GM12878 (cell line): ENCODE measurements at regions not wholly inside any gene's neighbourhood (a gene's known extent, or its start where the extent isn't known, plus 50 kb on each side); places are given as distances from the start of the nearest gene placed in this dataset.

Experiments used
- ATAC-seq: fragments of 200-7000 bp; cut with Tn5 transposase; 3 replicates; pipeline ENCODE4 v1.9.1; 2020; ENCODE audit warnings: mild to moderate bottlenecking, moderate library complexity
- BruUV-seq: library from RNA; stranded (reverse); fragments of 400-500 nt; replicated peaks from 2 replicates; lab custom pipeline; 2021; lab: Mats Ljungman, UMichigan
- CTCF ChIA-PET: fragments of 300-600 bp; sonication (Branson Sonifier 250); formaldehyde crosslinking; extraction: SDS; loops from one replicate; lab custom pipeline; 2021; ENCODE audit warnings: inconsistent platforms; lab: Yijun Ruan, JAX
- POLR2A ChIA-PET: fragments of 350-600 bp; formaldehyde crosslinking; extraction: SDS; loops from one replicate; lab custom pipeline; 2021; ENCODE audit warnings: inconsistent platforms; lab: Charles Lee
- RAD21 ChIA-PET: fragments of 300-600 bp; sonication (Branson Sonifier 250); formaldehyde crosslinking; loops from one replicate; lab custom pipeline; 2023; ENCODE audit warnings: antibody characterized with exemption; ENCODE audit not compliant: unreplicated experiment; lab: Charles Lee
- SMC1A ChIA-PET: fragments of 300-600 bp; sonication (Branson Sonifier 250); formaldehyde crosslinking; loops from one replicate; lab custom pipeline; 2023; ENCODE audit not compliant: unreplicated experiment, uncharacterized antibody; lab: Charles Lee
- DNase-seq: peaks from one replicate; pipeline ENCODE4 v3.0.0-alpha.2; 2011; ENCODE audit warnings: low read depth, low spot score
- FAIRE-seq: peaks from 3 replicates; lab custom pipeline; 2011; peaks lifted over from hg19 to GRCh38; lab: Jason Lieb, UNC
- H2AFZ ChIP-seq: 2 replicates; pipeline ENCODE4 v1.6.0; 2011; ENCODE audit warnings: low read depth, low read length, control low read depth; ENCODE audit not compliant: control insufficient read depth
- H3K27ac ChIP-seq: 2 replicates; pipeline ENCODE4 v1.5.1; 2011; ENCODE audit warnings: control low read depth; ENCODE audit not compliant: control insufficient read depth, insufficient read depth
- H3K27me3 ChIP-seq, 2 experiments: replicated peaks in 1 of 2; 2 replicates each; pipeline versions ENCODE4 v1.6.0 to v1.6.1; 2011; ENCODE audit warnings: low read length in 1 of 2; ENCODE audit not compliant: control insufficient read depth in 2 of 2, insufficient read depth in 2 of 2
- H3K36me3 ChIP-seq, 2 experiments: 2 replicates each; pipeline ENCODE4 v1.5.1; 2011; ENCODE audit warnings: low read length in 1 of 2; ENCODE audit not compliant: control insufficient read depth in 2 of 2, insufficient read depth in 2 of 2
- H3K4me1 ChIP-seq: 2 replicates; pipeline ENCODE4 v1.6.1; 2011; ENCODE audit warnings: mild to moderate bottlenecking, low read length, moderate library complexity, mixed read lengths; ENCODE audit not compliant: control insufficient read depth, insufficient read depth
- H3K4me2 ChIP-seq: 2 replicates; pipeline ENCODE4 v1.6.0; 2011; ENCODE audit warnings: control low read depth; ENCODE audit not compliant: control insufficient read depth, insufficient read depth
- H3K4me3 ChIP-seq: fragments of 200-600 bp; sonication (generic); 2 replicates; pipeline ENCODE4 v1.5.1; 2016
- H3K79me2 ChIP-seq: 2 replicates; pipeline ENCODE4 v1.6.0; 2011; ENCODE audit warnings: low read length; ENCODE audit not compliant: control insufficient read depth, insufficient read depth
- H3K9ac ChIP-seq: 2 replicates; pipeline ENCODE4 v1.8.0; 2011; ENCODE audit warnings: low read length, control low read depth, mixed read lengths; ENCODE audit not compliant: control insufficient read depth, insufficient read depth
- H3K9me3 ChIP-seq: replicated peaks from 3 replicates; pipeline ENCODE4 v1.5.1; 2011; ENCODE audit warnings: mild to moderate bottlenecking, low read length; ENCODE audit not compliant: control insufficient read depth, insufficient read depth
- H4K20me1 ChIP-seq: 2 replicates; pipeline ENCODE4 v1.6.0; 2011; ENCODE audit not compliant: control insufficient read depth, insufficient read depth
- BACH1 ChIP-seq: fragments of 450-650 bp; IDR thresholded peaks from 2 replicates; pipeline ENCODE4 v1.6.1; 2017; ENCODE audit warnings: mild to moderate bottlenecking, borderline replicate concordance
- BMI1 ChIP-seq: fragments of 450-650 bp; IDR thresholded peaks from 2 replicates; pipeline ENCODE4 v1.6.1; 2016; ENCODE audit warnings: mild to moderate bottlenecking, moderate library complexity, borderline replicate concordance
- GATAD2B ChIP-seq: fragments of 450-650 bp; conservative IDR thresholded peaks from 2 replicates; pipeline ENCODE4 v1.6.1; 2017; ENCODE audit warnings: low read depth, mild to moderate bottlenecking, moderate library complexity
- HDAC2 ChIP-seq: fragments of 200-600 bp; sonication (generic); IDR thresholded peaks from 2 replicates; pipeline ENCODE4 v1.6.1; 2017
- HDAC6 ChIP-seq: fragments of 200-600 bp; sonication (generic); IDR thresholded peaks from one replicate; pipeline ENCODE4 v1.8.0; 2017; ENCODE audit warnings: antibody characterized with exemption; ENCODE audit not compliant: unreplicated experiment
- MYC ChIP-seq: IDR thresholded peaks from 2 replicates; pipeline ENCODE4 v1.6.1; 2011; ENCODE audit warnings: mild to moderate bottlenecking, low read length, moderate library complexity, inconsistent platforms; ENCODE audit not compliant: insufficient read depth, insufficient replicate concordance, insufficient read length, severe bottlenecking
- NR2C1 ChIP-seq: fragments of 450-650 bp; IDR thresholded peaks from 2 replicates; pipeline ENCODE4 v1.6.1; 2017; ENCODE audit warnings: antibody characterized with exemption, mild to moderate bottlenecking, moderate library complexity
- NR2F1 ChIP-seq: fragments of 450-650 bp; conservative IDR thresholded peaks from 2 replicates; pipeline ENCODE4 v1.6.1; 2017; ENCODE audit warnings: mild to moderate bottlenecking
- POLR2AphosphoS2 ChIP-seq: IDR thresholded peaks from 2 replicates; pipeline ENCODE4 v1.6.1; 2011; ENCODE audit warnings: low read depth, mild to moderate bottlenecking, low read length, improper control_type of control experiment, moderate library complexity
- SIX5 ChIP-seq: IDR thresholded peaks from 2 replicates; pipeline ENCODE4 v1.6.1; 2011; ENCODE audit warnings: mild to moderate bottlenecking, low read depth, low read length, moderate library complexity; ENCODE audit not compliant: severe bottlenecking
- SMAD1 ChIP-seq: fragments of 450-650 bp; IDR thresholded peaks from 2 replicates; pipeline ENCODE4 v1.6.1; 2018; ENCODE audit warnings: mild to moderate bottlenecking, low read depth; ENCODE audit not compliant: partially characterized antibody
- SUPT20H ChIP-seq: IDR thresholded peaks from 2 replicates; pipeline ENCODE4 v1.6.1; 2011; ENCODE audit warnings: low read depth, mild to moderate bottlenecking, low read length, moderate library complexity, borderline replicate concordance; ENCODE audit not compliant: control insufficient read depth
- WGBS: methylation state at CpG from one replicate; pipeline ENCODE4 v1.1.6; 2016; ENCODE audit warnings: low lambda C conversion rate; ENCODE audit not compliant: insufficient replicate concordance, insufficient coverage; ENCODE audit errors: missing lambda C conversion rate; 5-methylcytosine and 5-hydroxymethylcytosine counted together
- in situ Hi-C: fragments of 300-500 bp; cut with MboI; formaldehyde crosslinking; loops from 9 replicates; pipeline ENCODE4 v1.14.3; 2018; ENCODE audit warnings: mixed read lengths
- intact Hi-C: fragments of 100-400 bp; cut with micrococcal nuclease; formaldehyde crosslinking; loops from one replicate; pipeline ENCODE4 v1.14.2; 2022; ENCODE audit not compliant: unreplicated experiment
- TF ChIP-seq, protein P1 (sequence below): fragments of 450-650 bp; conservative IDR thresholded peaks from 2 replicates; pipeline ENCODE4 v1.6.1; 2017; ENCODE audit warnings: mild to moderate bottlenecking, moderate library complexity
- TF ChIP-seq, protein P2 (sequence below): fragments of 450-650 bp; IDR thresholded peaks from 2 replicates; pipeline ENCODE4 v1.6.1; 2016; ENCODE audit warnings: mild to moderate bottlenecking

DNA sequence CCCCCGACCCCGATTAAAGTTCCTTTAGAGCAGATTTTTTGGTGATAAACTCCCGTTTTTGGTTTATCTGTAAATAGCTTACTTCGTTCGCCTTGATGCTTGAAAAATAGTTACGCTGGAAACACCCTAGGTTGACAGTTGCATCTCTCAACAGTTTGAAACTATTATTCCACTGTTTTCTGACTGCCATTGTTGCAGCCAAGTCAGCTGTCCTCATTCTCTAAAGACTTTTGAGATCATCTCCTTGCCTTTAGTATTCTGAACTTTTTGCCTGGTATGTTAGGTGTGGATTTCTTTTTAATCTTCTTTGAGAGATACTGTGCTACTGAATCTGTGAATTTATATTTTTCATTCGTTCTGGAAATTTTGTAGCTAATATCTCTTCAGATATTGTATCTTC, 122.7 kb upstream of the NSMCE3 start:
- H3K9me3 ChIP-seq: no peaks in the 10 kb centered on the region
- in situ Hi-C loops: no loop called here
- ChIA-PET RAD21 (no interaction called here), SMC1A (interaction anchor here (0.6 kb wide), 1 partner anchor 648 kb away, joined by 3 read pairs; no protein-coding TSS in a partner anchor)
- no peak overlapping the region for H3K27ac ChIP-seq
- H3K36me3 ChIP-seq: no peaks in the 10 kb centered on the region
- no peaks in the 10 kb centered on the region for H3K27me3 ChIP-seq
- no TSS peak for BruUV-seq
- no peak for TF ChIP-seq BACH1
- TF ChIP-seq, protein P1, sequence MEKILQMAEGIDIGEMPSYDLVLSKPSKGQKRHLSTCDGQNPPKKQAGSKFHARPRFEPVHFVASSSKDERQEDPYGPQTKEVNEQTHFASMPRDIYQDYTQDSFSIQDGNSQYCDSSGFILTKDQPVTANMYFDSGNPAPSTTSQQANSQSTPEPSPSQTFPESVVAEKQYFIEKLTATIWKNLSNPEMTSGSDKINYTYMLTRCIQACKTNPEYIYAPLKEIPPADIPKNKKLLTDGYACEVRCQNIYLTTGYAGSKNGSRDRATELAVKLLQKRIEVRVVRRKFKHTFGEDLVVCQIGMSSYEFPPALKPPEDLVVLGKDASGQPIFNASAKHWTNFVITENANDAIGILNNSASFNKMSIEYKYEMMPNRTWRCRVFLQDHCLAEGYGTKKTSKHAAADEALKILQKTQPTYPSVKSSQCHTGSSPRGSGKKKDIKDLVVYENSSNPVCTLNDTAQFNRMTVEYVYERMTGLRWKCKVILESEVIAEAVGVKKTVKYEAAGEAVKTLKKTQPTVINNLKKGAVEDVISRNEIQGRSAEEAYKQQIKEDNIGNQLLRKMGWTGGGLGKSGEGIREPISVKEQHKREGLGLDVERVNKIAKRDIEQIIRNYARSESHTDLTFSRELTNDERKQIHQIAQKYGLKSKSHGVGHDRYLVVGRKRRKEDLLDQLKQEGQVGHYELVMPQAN: no peak
- no peak for TF ChIP-seq POLR2AphosphoS2
- TF ChIP-seq NR2F1: no peak
- no peak for TF ChIP-seq HDAC2
- no peak for TF ChIP-seq MYC
- TF ChIP-seq, all 136 proteins: peak for 0
- Histone ChIP-seq H4K20me1 (no peaks in the 10 kb centered on the region), H3K4me3 (no peak overlapping the region), H3K79me2 (no peaks in the 10 kb centered on the region), H2AFZ (no peak overlapping the region), H3K9ac (no peak overlapping the region), H3K4me2 (no peak overlapping the region), H3K4me1 (no peaks in the 10 kb centered on the region)
- DNase-seq: no peak
- 30% methylated on average over 7 of the region's 7 CpGs for WGBS
- intact Hi-C loops: no loop called here
- no peak for ATAC-seq
- ChIA-PET POLR2A (interaction anchor here (0.6 kb wide), 1 partner anchor 240 kb away, joined by 4 read pairs; no protein-coding TSS in a partner anchor), CTCF (no interaction called here)
- no peak for FAIRE-seq

DNA sequence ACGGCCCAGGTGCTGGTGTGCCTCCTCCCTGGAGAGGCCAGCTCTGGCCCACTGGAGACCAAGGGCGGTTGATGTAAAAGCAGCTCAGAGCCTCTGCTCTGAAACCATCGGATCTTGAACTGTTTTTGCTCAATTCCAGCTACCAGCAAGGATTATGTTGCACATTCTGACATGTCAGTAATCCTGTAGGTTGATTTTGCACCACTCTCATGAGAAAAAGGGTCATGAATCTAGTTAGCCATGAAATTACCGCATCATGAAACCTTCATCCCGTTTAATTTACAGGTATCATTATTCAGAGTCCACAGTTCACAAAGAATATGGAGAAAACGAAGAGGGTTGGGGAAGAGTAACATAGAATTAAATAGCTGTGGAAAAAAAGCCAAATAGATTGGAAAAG, 120.4 kb upstream of the NSMCE3 start:
- ChIA-PET SMC1A (no interaction called here), CTCF (no interaction called here), RAD21 (no interaction called here), POLR2A (no interaction called here)
- no peak for FAIRE-seq
- in situ Hi-C loops (no loop called here), intact Hi-C loops (no loop called here)
- Histone ChIP-seq H3K27me3 (no peaks in the 10 kb centered on the region), H3K9me3 (no peaks in the 10 kb centered on the region), H3K36me3 (no peaks in the 10 kb centered on the region), H3K27ac (no peak overlapping the region), H3K4me3 (no peak overlapping the region), H4K20me1 (no peaks in the 10 kb centered on the region), H3K9ac (no peak overlapping the region), H3K4me2 (no peak overlapping the region), H3K79me2 (no peaks in the 10 kb centered on the region), H2AFZ (no peak overlapping the region), H3K4me1 (no peaks in the 10 kb centered on the region)
- no peak for ATAC-seq
- DNase-seq: no peak
- WGBS: 34% methylated on average over 6 of the region's 6 CpGs
- no TSS peak for BruUV-seq
- TF ChIP-seq SIX5 (no peak), HDAC6 (no peak), BMI1 (no peak), NR2C1 (no peak), SMAD1 (no peak), GATAD2B (no peak), SUPT20H (no peak)
- TF ChIP-seq, protein P2, sequence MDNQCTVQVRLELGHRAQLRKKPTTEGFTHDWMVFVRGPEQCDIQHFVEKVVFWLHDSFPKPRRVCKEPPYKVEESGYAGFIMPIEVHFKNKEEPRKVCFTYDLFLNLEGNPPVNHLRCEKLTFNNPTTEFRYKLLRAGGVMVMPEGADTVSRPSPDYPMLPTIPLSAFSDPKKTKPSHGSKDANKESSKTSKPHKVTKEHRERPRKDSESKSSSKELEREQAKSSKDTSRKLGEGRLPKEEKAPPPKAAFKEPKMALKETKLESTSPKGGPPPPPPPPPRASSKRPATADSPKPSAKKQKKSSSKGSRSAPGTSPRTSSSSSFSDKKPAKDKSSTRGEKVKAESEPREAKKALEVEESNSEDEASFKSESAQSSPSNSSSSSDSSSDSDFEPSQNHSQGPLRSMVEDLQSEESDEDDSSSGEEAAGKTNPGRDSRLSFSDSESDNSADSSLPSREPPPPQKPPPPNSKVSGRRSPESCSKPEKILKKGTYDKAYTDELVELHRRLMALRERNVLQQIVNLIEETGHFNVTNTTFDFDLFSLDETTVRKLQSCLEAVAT: no peak
